Activated T-cell treated with anti-CD3 and anti-CD28 coated beads for 1 hour (primary cell): ENCODE measurements at regions not wholly inside any gene's neighbourhood (a gene's known extent, or its start where the extent isn't known, plus 50 kb on each side); places are given as distances from the start of the nearest gene placed in this dataset.

Experiments used
- DNase-seq: peaks from one replicate; pipeline ENCODE4 v3.0.0-alpha.2; 2020; ENCODE audit warnings: low read depth

DNA sequence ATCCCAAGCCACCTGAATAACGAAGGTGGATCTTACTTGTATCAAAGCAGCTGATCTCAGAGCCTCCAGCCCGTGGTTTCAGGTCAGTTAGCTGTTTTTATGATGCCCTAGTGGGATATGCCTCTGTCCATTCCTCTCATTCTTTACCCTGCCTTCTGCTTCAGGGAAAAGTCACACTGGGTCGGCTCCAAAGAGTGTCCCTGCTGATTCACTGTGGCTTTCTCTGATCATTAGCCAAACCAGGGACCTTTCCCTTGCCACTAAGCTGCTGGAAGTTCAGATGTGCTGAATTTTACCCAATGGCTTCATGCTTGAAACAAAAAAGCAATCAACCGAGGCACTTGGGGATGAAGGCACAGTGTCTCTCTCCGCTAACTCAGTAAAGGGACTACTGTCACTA is 170.2 kb upstream of the SALL1 start:
- no peak for DNase-seq

DNA sequence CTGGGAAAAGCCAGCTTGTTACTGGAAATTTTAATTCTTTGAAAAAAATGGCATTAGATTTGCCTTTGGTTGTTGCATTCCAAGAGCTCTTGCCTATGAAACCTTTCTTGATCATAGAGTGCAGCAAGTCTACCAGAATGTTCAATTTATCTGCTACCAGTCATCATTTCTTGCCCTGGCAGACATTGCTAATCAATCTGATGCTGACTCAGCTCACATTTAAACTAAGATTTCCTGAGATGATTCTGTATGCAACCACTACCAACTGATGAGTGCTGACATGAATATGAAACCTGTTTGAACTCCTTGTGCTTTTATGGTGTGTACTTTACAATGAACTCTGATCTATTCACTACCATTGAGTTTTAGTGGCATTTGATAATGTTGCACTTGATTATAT is 166.5 kb upstream of the SALL1 start:
- no peak for DNase-seq

DNA sequence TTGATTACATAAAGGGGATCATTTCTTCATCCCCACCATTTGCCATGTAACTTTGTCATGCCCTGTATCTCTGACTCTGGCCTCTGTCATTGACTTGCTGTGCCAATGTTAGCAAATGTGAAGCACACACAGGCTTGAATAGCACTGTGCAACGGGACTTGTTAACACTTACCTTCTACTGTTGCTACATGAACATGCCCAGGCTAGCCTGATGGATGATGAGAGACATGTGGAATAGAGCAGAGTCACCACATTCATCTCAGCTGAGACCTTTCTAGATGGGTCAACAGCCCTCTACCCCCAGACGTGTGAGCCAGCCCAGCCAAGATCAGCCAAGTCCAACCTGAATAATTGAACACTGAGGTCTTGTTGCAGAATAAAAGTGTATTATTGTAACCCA is 162.1 kb upstream of the SALL1 start:
- DNase-seq, result no peak

DNA sequence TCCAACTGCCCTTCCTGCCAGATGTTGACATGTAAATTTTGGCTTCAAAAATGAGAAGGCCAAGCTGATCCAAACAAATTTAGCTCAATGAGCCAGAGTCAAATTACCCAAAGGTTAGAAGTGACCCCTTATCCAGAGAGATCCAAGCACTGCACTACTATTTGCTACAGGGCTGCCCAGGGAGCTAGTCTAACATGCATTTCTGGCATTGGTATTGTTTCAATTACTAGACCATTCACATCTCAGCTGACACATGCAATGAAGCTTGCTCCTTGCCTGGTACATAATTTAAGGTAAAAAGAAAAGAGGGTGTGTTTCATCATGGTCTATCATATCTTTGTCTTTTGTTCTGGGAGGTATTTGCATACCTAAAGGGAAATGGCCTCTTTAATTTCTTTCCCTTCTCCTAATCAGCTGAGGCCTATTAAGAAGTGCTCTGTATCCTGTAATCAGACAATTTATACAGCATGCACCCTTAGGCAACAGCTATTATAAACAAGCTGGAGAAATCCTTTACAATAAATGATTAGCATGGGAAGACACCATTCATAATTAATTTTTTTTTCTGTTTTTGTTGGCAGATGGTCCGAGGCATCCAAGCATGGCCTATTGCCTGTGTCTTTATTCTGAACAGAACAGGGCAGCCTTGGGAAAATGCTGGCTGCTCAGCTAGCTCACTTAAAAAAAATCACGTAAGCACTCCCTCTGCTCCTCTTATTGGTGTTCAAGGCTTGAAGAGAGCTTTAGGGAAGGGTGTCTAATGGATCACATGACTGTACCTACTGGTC is 161.5 kb upstream of the SALL1 start:
- no peak for DNase-seq

DNA sequence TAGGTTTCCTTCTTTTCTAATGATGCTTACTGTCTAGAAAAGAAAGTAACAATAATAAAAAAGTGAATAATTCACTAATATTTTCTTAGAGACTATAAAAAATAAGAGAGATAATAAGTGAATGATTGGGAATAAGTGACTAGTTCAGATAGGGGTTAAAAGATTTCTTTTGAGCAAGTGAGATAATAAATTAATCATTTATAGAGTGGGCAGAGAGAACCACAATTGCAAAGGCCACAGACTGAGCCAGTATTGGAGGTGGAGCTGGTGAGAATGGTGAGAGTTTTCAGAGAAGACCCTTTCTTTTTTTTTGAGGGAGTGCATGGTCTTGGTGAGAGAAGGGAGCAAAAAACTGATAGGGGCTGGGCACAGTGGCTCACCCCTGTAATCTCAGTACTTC is 159.1 kb upstream of the SALL1 start:
- no peak for DNase-seq

DNA sequence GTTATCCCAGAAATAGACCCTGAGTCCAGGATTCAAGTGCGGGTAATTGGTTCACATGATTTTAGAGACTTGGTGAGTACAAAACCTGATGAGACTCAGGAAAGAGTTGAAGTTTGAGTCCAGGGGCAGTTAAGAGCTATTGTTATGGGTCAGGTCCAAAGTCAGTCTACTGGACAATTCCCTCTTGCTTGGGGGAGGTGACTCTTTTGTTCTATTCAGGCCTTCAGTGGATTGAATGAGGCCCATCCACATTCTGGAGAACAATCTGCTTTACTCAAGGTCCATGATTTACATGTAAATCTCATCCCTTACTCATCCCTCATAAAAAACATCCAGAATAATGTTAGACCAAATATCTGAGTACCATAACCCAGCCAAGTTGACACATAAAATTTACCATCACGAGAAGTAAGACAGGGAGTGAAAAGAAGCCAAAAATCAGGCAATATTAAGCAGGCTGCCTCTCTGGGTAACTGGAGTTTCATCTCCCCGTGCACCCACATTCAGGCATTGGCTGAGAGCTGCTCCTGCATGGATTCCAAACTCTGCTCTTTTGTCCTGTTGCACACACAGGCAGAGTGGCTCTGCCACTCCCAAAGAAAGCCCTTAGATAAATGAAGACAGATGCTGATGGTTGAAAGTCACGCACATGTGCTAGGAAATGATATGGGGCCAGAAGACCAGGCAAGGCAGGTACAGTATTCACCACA is 156.0 kb upstream of the SALL1 start:
- no peak for DNase-seq

DNA sequence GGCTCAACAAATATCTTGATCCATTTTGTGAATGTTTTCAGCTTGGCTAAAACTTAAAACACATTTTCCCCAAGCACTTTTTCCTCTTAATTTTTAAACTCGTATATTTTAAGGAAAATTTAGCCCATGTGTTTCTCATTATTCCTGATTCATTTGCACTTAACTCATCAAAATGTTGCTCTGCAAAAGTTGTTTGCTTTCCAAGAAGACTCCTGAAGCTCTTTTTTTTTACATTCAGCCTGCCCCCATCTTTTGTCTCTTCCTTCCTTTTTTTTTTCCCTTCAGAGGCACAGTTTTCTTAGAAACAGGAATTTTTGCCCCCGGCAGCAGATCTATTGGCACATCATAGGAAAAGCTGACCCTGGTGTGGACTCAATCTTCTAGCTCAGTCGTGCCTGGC is 155.0 kb upstream of the SALL1 start:
- no peak for DNase-seq

DNA sequence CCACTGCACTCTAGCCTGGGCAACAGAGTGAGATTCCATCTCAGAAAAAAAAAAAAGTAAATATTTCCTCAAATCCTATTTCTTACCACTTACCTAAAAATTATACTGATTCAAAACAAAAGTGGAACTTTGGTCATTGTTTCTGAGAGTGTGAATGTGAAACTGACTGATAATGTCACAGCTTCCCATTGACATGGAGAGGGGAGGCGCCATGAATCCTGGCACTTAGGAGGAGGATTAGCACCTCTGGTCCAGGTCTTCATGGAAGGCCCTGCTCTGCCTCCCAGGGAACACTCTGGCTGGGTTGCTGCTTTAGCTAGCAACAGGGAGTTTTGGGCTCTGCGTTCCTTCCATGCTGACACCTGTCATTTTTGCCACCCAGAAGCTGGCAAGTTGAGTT is 154.3 kb upstream of the SALL1 start:
- DNase-seq, result no peak

DNA sequence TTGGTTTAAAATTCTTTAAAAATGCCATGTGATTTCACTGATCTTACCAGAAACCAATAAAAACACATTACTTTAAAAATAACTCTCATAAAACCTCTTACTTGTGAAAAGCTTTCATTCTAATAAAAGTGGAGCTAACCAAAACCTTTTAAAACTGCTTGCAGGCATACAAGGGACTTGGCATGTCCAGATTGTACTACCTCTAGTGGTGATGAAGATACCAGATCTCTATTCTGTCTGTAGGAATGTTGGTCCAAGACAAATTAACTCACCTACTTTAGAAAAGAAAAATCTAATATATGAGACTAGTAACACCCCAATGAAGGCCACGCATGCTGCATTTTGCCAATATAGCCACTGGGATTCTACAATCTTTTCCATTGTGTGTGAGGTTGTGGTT is 151.0 kb upstream of the SALL1 start:
- no peak for DNase-seq

DNA sequence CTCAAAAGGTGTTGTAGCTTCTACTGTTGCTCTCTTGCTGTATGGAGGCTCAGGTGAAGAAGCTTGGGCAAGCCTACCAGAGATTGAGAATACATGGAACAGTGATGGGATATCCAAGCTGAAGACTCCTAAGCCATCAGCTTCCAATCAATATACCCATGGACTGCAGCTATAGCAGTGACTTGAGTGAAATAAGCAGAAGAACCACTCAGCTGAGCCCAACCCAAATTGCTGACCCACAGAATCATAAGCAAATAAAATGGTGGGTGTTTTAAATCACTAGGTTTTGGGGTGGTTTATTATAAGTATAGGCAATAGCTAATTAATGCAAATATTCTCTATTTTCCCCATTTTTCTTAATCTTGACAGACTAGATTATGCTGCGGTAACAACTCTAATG is 147.7 kb upstream of the SALL1 start:
- DNase-seq, result no peak

DNA sequence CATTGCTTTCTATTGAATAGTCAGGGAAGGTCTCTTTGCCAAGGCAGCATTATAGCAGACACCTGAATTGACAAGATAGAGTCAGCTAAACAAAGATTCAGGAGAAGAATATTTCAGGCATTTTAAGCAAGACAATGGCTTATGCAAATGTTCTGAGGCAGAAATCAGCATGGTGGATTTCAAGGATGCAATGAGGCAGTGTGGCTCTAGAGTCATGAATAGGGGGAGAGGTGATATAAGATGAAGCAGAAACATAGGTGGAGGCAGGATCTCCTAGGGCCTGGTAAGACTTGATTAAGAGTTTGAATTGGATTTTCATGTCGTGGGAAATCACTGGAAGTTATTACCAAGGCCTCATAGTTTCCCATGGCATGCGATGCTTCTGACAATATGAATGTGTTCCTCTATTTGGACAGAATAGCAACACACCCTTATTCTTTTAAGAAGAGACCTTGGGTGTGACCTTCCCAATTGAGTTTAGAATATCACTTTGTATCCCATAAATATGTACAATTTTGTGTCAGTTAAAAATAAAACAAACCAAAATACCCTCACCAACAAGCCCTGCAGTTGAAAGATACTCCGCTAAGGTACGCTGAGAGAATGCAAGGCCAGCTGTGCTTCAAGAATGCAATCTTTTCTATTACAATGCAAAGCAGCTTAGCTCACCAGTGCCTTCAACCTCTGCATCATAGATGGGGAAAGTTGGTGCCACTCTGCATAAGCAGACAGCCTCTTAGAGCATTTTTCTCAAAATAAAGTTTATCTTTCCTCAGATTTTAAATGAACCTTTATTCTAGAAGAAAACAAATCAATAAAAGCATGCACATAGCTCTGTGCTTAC is 139.6 kb upstream of the SALL1 start:
- no peak for DNase-seq

DNA sequence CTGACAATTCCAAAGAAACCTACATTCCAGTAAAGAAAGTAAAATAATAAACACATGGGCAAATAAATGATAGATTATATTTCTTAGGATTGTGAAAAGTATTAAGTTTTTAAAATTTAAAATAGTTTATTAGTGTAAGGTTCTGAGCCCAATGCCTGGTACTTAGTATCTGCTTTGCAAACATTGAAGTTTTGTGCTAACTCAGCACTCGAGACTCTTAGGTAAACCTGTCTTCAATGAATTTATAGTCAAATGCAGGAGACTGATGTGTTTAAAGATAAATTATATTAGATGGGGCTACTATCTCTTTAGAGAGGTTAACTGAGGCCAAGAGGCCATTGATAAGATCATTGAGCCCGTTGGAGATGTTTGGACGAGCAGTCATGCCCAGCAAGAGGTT is 138.3 kb upstream of the SALL1 start:
- no peak for DNase-seq

DNA sequence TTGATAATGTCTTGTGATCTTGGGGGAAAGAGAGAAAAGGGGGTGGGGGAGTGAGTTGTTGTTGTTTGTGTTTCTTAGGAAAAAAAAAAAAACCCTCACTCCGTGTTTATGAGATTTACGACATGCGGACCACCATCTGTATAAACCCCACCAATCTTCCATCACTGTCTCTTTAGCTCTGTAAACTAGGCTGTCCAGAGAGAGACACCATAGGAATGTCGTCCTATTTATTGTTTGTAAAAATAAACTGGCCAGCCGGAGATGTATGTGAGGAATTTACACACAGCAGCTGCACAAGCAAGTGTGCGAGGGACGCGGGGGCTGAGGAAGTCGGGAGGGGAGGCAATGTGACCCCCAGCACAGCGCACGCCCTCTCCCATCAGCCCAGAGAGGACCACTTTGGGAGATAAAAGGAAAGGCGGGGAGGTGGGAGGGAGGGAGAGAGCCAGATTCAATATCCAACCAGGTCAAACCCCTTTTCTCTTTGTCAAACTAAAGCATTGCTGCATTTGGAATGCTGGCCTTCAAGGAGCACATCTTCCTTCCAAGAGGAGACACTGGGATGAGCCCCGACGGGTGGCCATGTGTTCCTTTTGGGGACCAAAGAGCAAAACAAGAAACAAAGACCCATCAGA is 136.2 kb upstream of the SALL1 start:
- no peak for DNase-seq

DNA sequence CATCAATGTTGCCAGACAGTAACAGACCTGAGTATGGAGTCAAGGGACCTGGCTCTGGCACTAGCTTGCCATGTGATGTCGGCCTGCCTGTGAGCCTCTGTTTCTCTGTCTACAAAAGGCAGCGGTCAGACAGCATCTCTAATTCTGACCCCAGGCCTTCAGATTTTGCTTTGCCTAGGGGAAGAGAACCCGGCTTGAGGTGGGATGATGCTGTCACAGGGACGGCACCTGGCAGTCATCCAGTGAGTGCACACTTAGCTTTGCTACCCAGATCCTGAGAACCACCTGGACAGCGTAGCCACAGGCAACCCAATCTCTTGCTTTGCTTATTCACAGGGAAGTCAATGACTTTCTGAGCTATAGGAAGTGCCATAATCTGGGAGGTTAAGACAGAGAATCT is 135.2 kb upstream of the SALL1 start:
- DNase-seq, result no peak

DNA sequence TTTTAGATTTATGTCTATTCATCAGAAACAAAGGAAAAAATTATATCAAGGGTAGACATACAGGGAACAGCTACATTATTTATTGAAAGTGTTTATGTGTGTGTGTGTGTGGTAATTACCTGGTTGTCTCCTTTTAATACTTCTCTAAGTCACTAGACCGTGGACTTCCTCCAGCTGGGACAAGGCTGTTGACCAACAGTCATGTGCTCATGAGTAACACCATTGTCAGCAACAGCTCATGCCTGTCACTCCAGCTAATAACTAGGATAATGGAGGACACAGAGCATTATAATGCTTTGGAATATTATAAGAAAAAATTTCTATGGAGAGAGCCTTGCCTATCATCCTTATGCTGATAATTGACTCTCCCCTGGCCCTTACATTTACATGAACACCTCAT is 125.3 kb upstream of the SALL1 start:
- DNase-seq, result no peak

DNA sequence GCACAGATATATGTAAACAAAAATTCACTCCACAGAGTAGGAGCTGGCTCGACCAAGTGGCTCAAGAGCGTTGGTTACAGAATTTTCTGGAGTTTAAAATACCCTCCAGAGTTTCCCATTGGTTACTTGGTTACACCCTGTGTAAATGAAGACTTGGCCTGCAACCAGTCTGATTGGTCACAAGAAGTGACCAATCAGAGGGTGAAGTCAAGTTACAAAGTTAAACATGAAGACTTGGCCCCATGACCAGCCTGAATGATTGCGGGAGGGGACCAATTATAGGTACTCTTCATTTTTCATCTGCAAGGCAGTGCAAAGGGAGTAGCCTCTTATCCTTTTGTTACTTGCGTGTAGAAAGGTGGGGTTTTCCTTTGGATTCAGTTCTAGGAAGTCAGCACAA is 121.3 kb upstream of the SALL1 start:
- DNase-seq, result no peak

DNA sequence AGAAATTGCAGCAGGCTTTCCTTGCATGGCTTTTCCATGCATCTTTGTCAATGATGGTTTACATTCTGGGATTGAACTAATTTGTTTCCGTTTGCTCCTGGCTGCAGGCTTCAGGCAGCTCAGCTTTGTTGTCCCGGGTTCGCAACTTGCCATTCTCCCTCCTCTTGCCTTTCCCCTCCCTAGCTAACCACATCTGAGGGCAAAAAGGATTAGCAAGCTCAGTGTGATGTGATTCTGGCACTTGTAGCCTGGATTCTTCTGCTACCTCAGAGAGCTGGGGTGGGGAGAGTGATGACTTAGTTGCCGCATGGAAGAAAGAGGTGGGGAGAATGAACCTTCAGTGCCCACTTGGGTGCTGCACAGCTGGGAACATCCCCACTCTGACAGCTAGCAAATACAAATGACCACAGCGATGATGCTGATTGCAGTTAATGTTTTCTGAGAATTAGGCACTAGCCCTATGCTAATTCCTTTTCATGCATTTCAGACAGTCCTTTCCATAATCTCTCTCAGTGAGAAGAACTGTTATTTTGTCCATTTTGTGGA is 120.2 kb upstream of the SALL1 start:
- no peak for DNase-seq

DNA sequence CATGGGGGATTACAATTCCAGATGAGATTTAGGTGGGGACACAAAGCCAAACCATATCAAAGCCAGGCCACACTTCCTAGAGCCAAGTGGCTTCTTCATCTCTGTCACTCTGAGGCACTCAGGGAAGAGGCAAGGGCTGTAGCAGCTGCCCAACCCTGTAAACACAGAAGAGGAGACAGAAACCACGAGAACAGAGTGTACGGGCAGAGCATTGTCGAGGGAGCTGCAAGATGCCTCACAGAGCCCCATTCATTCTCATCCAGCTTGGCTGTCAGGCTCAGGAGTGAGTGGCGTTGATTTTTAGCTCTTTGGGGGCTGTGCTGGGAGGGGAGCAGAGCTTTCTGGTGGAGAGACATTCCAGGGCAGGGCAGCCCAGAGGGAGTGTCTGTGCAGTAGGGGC is 117.2 kb upstream of the SALL1 start:
- no peak for DNase-seq

DNA sequence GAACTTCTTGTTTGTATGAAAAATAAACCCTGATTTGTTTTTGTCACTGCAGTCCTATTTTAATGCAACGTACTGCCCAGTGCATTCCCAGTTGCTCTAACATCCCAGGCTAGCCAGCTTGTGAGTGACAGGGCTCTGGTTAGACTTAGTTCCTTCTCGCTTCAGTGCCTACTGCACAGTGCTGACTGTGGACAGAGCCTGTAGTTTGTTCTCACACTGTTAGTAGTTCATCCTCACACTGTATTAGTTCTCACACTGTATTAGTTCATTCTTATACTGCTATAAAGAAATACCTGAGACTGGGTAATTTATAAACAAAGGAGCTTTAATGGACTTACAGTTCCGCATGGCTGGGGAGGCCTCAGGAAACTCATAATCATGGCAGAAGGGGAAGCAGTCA is 116.6 kb upstream of the SALL1 start:
- DNase-seq, result no peak

DNA sequence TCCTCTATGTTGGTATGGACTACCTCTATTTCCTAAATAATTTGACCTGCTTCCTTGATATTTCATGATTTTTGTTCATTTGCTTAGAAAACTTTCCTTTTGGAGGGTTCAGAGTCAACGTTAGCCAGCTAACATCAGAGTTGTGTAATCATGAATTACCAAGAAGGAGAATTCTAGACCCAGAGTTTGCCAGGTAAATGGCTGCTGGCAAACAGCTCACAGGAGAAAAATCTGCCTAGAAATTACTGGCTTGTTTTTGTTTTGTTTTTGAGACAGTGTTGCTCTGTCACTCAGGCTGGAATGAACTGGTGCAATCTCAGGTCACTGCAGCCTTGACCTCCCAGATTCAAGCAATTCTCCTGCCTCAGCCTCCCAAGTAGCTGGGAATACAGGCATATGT is 111.4 kb upstream of the SALL1 start:
- DNase-seq, result no peak

DNA sequence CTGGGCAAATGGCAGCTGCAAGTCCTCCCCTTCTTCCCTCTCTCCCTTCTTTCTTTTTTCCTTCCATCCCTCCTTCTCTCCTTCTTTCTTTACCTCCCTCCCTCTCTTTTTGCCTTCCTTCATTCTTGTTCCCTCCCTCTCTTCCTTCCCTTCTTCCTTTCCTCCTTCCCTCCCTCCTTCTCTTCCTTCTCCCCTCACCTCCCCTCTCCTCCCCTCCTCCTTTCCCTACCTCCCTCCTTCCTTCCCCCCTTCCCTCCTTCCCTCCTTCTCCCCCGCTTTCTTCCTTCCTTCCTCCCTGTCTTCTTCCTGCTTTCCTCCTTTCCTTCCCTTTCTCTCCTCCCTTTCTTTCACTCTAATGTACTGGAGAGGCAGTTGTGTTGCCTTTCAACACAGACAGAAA is 110.8 kb upstream of the SALL1 start:
- DNase-seq, result no peak

DNA sequence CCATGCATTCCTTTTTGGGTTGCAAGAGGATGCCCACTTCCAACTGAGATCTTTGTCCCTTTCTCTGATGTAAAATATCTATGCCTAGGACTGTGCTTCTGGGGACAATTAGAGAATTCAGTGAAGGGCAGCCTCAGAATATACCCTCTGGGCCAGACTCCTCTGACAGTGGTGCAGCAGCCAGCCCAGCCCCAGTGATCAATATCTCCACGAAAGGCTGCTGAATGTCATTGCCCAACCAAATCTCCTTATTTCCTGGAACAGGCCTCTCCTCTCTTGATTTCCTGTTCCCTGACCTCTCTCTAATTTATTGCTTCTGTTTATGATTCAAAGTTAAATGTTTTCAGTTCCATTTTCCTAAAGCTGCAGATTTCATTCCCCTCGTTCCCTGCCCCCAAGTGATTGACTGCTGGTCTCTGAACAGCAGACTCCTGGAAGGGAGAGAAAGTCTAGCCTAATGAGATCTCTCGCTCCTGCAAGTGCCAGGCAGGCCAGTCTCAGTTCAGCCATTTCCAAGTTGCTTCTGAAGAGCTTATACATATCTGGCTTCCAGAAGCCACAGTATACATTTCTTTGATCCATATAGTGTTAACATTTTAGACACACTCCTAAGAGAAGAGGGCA is 104.4 kb upstream of the SALL1 start:
- no peak for DNase-seq
